Endodermal cell (in vitro differentiated cells): ENCODE measurements at regions not wholly inside any gene's neighbourhood (a gene's known extent, or its start where the extent isn't known, plus 50 kb on each side); places are given as distances from the start of the nearest gene placed in this dataset.

ENCODE experiments used
- DNase-seq: peaks from one replicate; pipeline ENCODE4 v3.0.0-alpha.2; 2017
- H3K27ac ChIP-seq: 2 replicates; pipeline ENCODE4 v1.5.1; 2013; ENCODE audit warnings: mild to moderate bottlenecking, low read depth, low read length, moderate library complexity
- H3K27me3 ChIP-seq: 2 replicates; pipeline ENCODE4 v1.6.1; 2013; ENCODE audit warnings: mild to moderate bottlenecking, low read length, moderate library complexity; ENCODE audit not compliant: insufficient read depth, control insufficient read depth, poor library complexity, severe bottlenecking
- H3K36me3 ChIP-seq: 2 replicates; pipeline ENCODE4 v1.7.0; 2013; ENCODE audit warnings: mild to moderate bottlenecking, low read length, moderate library complexity; ENCODE audit not compliant: control insufficient read depth, insufficient read depth
- H3K4me1 ChIP-seq: one replicate; pipeline ENCODE4 v1.7.0; 2013; ENCODE audit warnings: low read length; ENCODE audit not compliant: control insufficient read depth, insufficient read depth
- H3K4me3 ChIP-seq: 2 replicates; pipeline ENCODE4 v1.5.1; 2013; ENCODE audit warnings: mild to moderate bottlenecking, low read length, moderate library complexity
- H3K9ac ChIP-seq: 2 replicates; pipeline ENCODE4 v1.6.1; 2013; ENCODE audit warnings: mild to moderate bottlenecking, low read length, moderate library complexity; ENCODE audit not compliant: poor library complexity, severe bottlenecking; ENCODE audit errors: extremely low read depth
- H3K9me3 ChIP-seq: 2 replicates; pipeline ENCODE4 v1.6.1; 2013; ENCODE audit warnings: mild to moderate bottlenecking, low read length, moderate library complexity; ENCODE audit not compliant: control insufficient read depth
- H3K27ac Mint-ChIP-seq: 2 replicates; pipeline ENCODE4 v1.8.0; 2020; ENCODE audit warnings: mixed read lengths
- H3K27me3 Mint-ChIP-seq: 2 replicates; pipeline ENCODE4 v1.8.0; 2021; ENCODE audit warnings: mild to moderate bottlenecking, mixed read lengths; ENCODE audit not compliant: insufficient read depth
- H3K36me3 Mint-ChIP-seq: 2 replicates; pipeline ENCODE4 v1.8.0; 2020; ENCODE audit warnings: low read depth, mixed read lengths
- H3K4me1 Mint-ChIP-seq: 2 replicates; pipeline ENCODE4 v1.8.0; 2020; ENCODE audit warnings: mixed read lengths
- H3K4me3 Mint-ChIP-seq: 2 replicates; pipeline ENCODE4 v1.8.0; 2020; ENCODE audit warnings: mild to moderate bottlenecking, moderate library complexity, mixed read lengths
- H3K9me3 Mint-ChIP-seq: 2 replicates; pipeline ENCODE4 v1.8.0; 2020; ENCODE audit warnings: mild to moderate bottlenecking, mixed read lengths
- CTCF ChIP-seq: fragments of 200-600 bp; sonication (generic); conservative IDR thresholded peaks from 2 replicates; pipeline ENCODE4 v1.5.0; 2021; ENCODE audit warnings: antibody characterized with exemption, mild to moderate bottlenecking
- WGBS, 2 experiments: methylation state at CpG; one replicate each; pipeline versions ENCODE4 v1.1.5 to v1.1.7; 2013; ENCODE audit warnings: missing lambda C conversion rate in 2 of 2, mixed read lengths in 1 of 2; ENCODE audit not compliant: insufficient coverage in 1 of 2, insufficient read length in 1 of 2; 5-methylcytosine and 5-hydroxymethylcytosine counted together

GRCh38 chr15:95836536-95836935, 494.0 kb upstream of the NR2F2 start:
- Histone ChIP-seq H3K9ac (no peak overlapping the region), H3K27ac (no peak overlapping the region), H3K4me1 (no peaks in the 10 kb centered on the region), H3K9me3 (no peaks in the 10 kb centered on the region), H3K4me3 (no peak overlapping the region), H3K27me3 (no peaks in the 10 kb centered on the region), H3K36me3 (no peaks in the 10 kb centered on the region)
- Mint-ChIP-seq H3K4me3 (no peak overlapping the region), H3K27me3 (peaks cover 5% of the 10 kb centered on the region), H3K36me3 (no peaks in the 10 kb centered on the region), H3K27ac (no peak overlapping the region), H3K9me3 (no peaks in the 10 kb centered on the region), H3K4me1 (peaks cover 2% of the 10 kb centered on the region)
- no peak for TF ChIP-seq CTCF
- DNase-seq = no peak
- 71% methylated on average over 1 of the region's 1 CpG; no CpG with 5 or more reads in 1 of the 2 experiments for WGBS, 2 experiments

- H3K4me1 Mint-ChIP-seq = peaks cover 2% of the 10 kb centered on the region
- Histone ChIP-seq H3K27me3 (no peaks in the 10 kb centered on the region), H3K36me3 (no peaks in the 10 kb centered on the region), H3K27ac (no peak overlapping the region), H3K4me3 (no peak overlapping the region), H3K9ac (no peak overlapping the region), H3K9me3 (no peaks in the 10 kb centered on the region), H3K4me1 (no peaks in the 10 kb centered on the region)
- WGBS, 2 experiments = 89% methylated on average over 1 of the region's 4 CpGs; no CpG with 5 or more reads in 1 of the 2 experiments
- DNase-seq = no peak
- H3K27ac Mint-ChIP-seq = no peak overlapping the region
- no peaks in the 10 kb centered on the region for H3K9me3 Mint-ChIP-seq
- H3K27me3 Mint-ChIP-seq = no peaks in the 10 kb centered on the region
- H3K4me3 Mint-ChIP-seq = no peak overlapping the region
- TF ChIP-seq CTCF = no peak
- H3K36me3 Mint-ChIP-seq = no peaks in the 10 kb centered on the region
Measured at GRCh38 chr15:95837341-95838004, 493.0 kb upstream of the NR2F2 start.

- Mint-ChIP-seq H3K27ac (peak overlapping the region; percentile 29), H3K9me3 (no peaks in the 10 kb centered on the region), H3K4me1 (no peaks in the 10 kb centered on the region), H3K36me3 (no peaks in the 10 kb centered on the region), H3K4me3 (no peak overlapping the region), H3K27me3 (peaks cover 5% of the 10 kb centered on the region)
- Histone ChIP-seq H3K9me3 (no peaks in the 10 kb centered on the region), H3K9ac (no peak overlapping the region), H3K36me3 (no peaks in the 10 kb centered on the region), H3K27me3 (no peaks in the 10 kb centered on the region), H3K27ac (no peak overlapping the region), H3K4me1 (no peaks in the 10 kb centered on the region), H3K4me3 (no peak overlapping the region)
- TF ChIP-seq CTCF = no peak
- DNase-seq = no peak
- 89 to 100% methylated on average over 1 to 2 of the region's 2 CpGs for WGBS, 2 experiments
Measured at GRCh38 chr15:95839367-95839782, 491.1 kb upstream of the NR2F2 start.
